Ascending aorta (tissue), 2 donors: ENCODE measurements at regions not wholly inside any gene's neighbourhood (a gene's known extent, or its start where the extent isn't known, plus 50 kb on each side); places are given as distances from the start of the nearest gene placed in this dataset.

Experiments
- DNase-seq, 2 donors: peaks; one replicate each; pipeline ENCODE4 v3.0.0-alpha.2; 2019; ENCODE audit warnings: low spot score in 2 of 2
- H3K27ac ChIP-seq, 2 donors: fragments of 200-600 bp; sonication (generic); one replicate each; pipeline ENCODE4 v1.5.1; 2016 to 2017; ENCODE audit warnings: mild to moderate bottlenecking in 1 of 2
- H3K27me3 ChIP-seq: fragments of 200-600 bp; sonication (generic); one replicate; pipeline ENCODE4 v1.5.1; 2017
- H3K36me3 ChIP-seq, 2 donors: fragments of 200-600 bp; sonication (generic); one replicate each; pipeline ENCODE4 v1.5.1; 2016
- H3K4me1 ChIP-seq, 2 donors: fragments of 200-600 bp; sonication (generic); one replicate each; pipeline ENCODE4 v1.5.1; 2016 to 2017; ENCODE audit warnings: mild to moderate bottlenecking in 1 of 2
- H3K4me3 ChIP-seq, 2 donors: fragments of 200-600 bp; sonication (generic); one replicate each; pipeline ENCODE4 v1.5.1; 2016 to 2017; ENCODE audit warnings: mild to moderate bottlenecking in 1 of 2
- H3K9me3 ChIP-seq, 2 donors: fragments of 200-600 bp; sonication (generic); one replicate each; pipeline ENCODE4 v1.5.1; 2016
- intact Hi-C: fragments of 100-400 bp; cut with DNase I; formaldehyde crosslinking; loops from one replicate; pipeline ENCODE4 v1.15.1; 2023
- TF ChIP-seq, protein P1 (sequence below), 3 experiments: fragments of 200-600 bp in 2 of 3; fragments of 450-650 bp in 1 of 3; sonication (generic) in 2 of 3; IDR thresholded peaks; one replicate each; pipeline ENCODE4 v1.5.1; 2016 to 2019; ENCODE audit warnings: antibody characterized with exemption in 3 of 3, mild to moderate bottlenecking in 1 of 3, moderate library complexity in 1 of 3

DNA sequence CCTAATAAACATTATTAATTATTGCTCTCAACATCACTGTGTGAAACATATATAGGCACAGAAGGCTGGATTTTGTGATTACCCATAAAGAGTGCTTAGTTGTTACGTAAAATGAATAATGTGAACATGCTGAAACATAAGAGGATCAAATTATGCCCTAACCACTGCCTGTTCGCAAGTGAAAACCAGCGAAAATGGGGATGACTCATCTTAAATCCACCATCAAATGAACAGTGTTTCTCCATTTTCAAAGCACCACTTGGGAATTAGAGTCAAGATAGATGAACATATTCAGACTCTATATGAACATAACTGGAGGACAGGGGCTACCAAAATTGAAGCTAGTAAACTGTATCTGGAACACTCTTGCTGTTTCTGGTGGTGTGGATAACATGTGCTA, 386.2 kb downstream of the HHIPL2 start:
- TF ChIP-seq, protein P1, sequence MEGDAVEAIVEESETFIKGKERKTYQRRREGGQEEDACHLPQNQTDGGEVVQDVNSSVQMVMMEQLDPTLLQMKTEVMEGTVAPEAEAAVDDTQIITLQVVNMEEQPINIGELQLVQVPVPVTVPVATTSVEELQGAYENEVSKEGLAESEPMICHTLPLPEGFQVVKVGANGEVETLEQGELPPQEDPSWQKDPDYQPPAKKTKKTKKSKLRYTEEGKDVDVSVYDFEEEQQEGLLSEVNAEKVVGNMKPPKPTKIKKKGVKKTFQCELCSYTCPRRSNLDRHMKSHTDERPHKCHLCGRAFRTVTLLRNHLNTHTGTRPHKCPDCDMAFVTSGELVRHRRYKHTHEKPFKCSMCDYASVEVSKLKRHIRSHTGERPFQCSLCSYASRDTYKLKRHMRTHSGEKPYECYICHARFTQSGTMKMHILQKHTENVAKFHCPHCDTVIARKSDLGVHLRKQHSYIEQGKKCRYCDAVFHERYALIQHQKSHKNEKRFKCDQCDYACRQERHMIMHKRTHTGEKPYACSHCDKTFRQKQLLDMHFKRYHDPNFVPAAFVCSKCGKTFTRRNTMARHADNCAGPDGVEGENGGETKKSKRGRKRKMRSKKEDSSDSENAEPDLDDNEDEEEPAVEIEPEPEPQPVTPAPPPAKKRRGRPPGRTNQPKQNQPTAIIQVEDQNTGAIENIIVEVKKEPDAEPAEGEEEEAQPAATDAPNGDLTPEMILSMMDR (IDR thresholded peaks at IDR 0.05) = no peak

DNA sequence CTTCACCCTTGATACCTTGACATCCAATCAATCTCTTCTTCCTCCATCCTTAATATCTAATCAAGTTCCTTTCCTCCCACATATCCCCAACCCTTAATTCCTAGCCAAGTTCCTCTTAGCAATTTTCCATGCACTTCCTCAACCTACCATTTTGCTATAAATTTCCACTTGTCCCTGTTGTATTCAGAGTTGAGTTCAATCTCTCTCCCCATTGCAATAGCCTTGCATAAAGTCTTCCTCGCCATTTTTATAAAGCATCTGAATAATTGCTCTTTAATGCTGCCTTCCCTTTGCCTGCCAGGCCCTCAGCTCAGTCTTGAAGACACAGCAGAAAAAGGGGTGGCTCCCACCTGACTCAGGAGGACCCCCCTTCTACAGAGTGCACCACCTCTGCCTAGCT, 390.3 kb downstream of the HHIPL2 start:
- TF ChIP-seq, protein P1 (IDR thresholded peaks at IDR 0.05) = no peak
- intact Hi-C loops = no loop called here
- no peaks in the 10 kb centered on the region for H3K36me3 ChIP-seq

More for the DNA sequence above, 386.2 kb downstream of the HHIPL2 start:
- Histone ChIP-seq H3K27me3 (no peaks in the 10 kb centered on the region), H3K9me3 (peaks cover 0 to 11% of the 10 kb centered on the region in 2 donors), H3K4me3 (no peak overlapping the region), H3K4me1 (no peaks in the 10 kb centered on the region), H3K36me3 (no peaks in the 10 kb centered on the region), H3K27ac (no peak overlapping the region)
- DNase-seq = no peak
- intact Hi-C loops = no loop called here

DNA sequence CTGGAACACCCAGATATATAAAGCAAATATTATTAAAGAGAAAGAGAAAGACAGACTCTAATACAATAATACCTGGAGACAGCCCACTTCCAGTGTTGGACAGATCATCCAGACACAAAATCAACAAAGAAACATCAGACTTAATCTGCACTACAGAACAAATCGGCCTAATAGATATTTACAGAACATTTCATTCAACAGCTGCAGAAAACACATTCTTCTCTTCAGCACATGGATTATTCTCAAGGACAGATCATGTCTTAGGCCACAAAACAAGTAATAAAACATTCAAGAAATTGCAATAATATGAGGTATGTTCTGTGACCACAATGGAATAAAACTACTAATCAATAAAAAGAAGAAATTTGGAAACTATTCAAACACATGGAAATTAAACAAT, 398.3 kb upstream of the DUSP10 start:
- TF ChIP-seq, protein P1 (IDR thresholded peaks at IDR 0.05) = no peak
- intact Hi-C loops = no loop called here
- Histone ChIP-seq H3K4me1 (no peaks in the 10 kb centered on the region), H3K9me3 (peaks cover 0 to 4% of the 10 kb centered on the region in 2 donors), H3K36me3 (no peaks in the 10 kb centered on the region), H3K4me3 (no peak overlapping the region), H3K27me3 (no peaks in the 10 kb centered on the region), H3K27ac (no peak overlapping the region)
- DNase-seq = no peak

More for the DNA sequence above, 390.3 kb downstream of the HHIPL2 start:
- DNase-seq = no peak
- Histone ChIP-seq H3K27me3 (no peaks in the 10 kb centered on the region), H3K4me1 (no peaks in the 10 kb centered on the region), H3K9me3 (peaks cover 0 to 11% of the 10 kb centered on the region in 2 donors), H3K4me3 (no peak overlapping the region), H3K27ac (no peak overlapping the region)

DNA sequence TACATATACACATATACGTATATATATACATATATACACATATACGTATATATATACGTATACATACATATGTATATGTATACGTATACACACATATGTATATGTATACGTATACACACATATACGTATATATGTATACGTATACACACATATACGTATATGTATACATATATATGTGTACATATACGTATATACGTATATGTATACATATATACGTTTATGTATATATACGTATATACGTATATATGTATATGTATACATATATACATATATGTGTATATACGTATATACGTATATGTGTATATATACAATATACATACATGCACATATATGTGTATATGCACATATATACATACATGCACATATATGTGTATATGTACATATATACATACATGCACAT, 396.2 kb upstream of the DUSP10 start:
- no peaks in the 10 kb centered on the region for H3K36me3 ChIP-seq
- H3K27ac ChIP-seq = no peak overlapping the region
- TF ChIP-seq, protein P1 (IDR thresholded peaks at IDR 0.05) = no peak
- no peaks in the 10 kb centered on the region for H3K27me3 ChIP-seq
- intact Hi-C loops = no loop called here
- H3K4me1 ChIP-seq = no peaks in the 10 kb centered on the region
- no peak for DNase-seq
- H3K4me3 ChIP-seq = no peak overlapping the region
- peaks cover 0 to 10% of the 10 kb centered on the region in 2 donors for H3K9me3 ChIP-seq

DNA sequence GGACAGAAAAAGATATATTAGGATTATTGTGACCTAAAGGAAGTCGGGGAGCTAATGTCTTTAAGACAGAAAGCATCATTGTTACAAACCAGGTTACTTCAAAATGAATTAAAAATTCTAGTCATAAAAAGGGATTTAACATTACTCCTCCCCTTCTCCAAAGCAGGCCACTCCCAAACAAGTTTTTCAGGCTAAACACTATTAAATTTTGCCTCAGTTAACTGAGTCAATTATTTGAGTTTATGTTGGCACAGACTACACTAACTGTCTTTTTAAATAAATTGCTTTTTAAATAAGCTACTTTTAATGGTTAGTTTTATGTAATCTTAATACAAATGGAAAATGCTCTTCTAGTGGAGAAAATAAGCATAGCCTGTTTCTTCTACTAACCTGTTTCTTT, 395.0 kb upstream of the DUSP10 start:
- TF ChIP-seq, protein P1 (IDR thresholded peaks at IDR 0.05) = no peak
- Histone ChIP-seq H3K36me3 (no peaks in the 10 kb centered on the region), H3K9me3 (peaks cover 0 to 6% of the 10 kb centered on the region in 2 donors), H3K27me3 (no peaks in the 10 kb centered on the region), H3K27ac (no peak overlapping the region), H3K4me3 (no peak overlapping the region), H3K4me1 (no peaks in the 10 kb centered on the region)
- DNase-seq = no peak
- intact Hi-C loops = no loop called here

DNA sequence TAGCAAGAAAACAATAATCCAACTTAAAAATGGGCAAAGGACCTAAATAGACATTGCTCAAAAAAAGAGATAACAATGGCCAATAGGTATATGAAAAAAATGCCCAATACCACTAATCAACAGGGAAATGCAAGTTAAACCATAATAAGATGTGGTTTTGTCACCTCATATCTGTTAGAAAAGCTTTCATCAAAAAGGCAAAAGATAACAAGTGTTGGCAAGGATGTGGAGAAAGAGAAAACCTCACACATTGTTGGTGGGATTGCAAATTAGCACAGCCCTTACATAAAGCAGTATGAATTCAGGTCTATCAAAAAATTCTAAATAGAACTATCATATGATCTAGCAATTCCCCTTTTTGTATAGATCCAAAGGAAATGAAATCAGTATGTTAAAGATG, 387.2 kb upstream of the DUSP10 start:
- TF ChIP-seq, protein P1 (IDR thresholded peaks at IDR 0.05) = no peak
- no peaks in the 10 kb centered on the region for H3K4me1 ChIP-seq
- H3K36me3 ChIP-seq = no peaks in the 10 kb centered on the region
- DNase-seq = no peak
- no peak overlapping the region for H3K4me3 ChIP-seq
- H3K27me3 ChIP-seq = no peaks in the 10 kb centered on the region
- H3K27ac ChIP-seq = no peak overlapping the region
- intact Hi-C loops = no loop called here
- H3K9me3 ChIP-seq = peaks cover 0 to 3% of the 10 kb centered on the region in 2 donors
